H9 (cell line): ENCODE measurements at regions not wholly inside any gene's neighbourhood (a gene's known extent, or its start where the extent isn't known, plus 50 kb on each side); places are given as distances from the start of the nearest gene placed in this dataset.
A peak's percentile ranks its signal among the peaks of the same experiment; 100 is the strongest.

Experiments
- DNase-seq: peaks from one replicate; pipeline ENCODE4 v3.0.0-alpha.2; 2017
- H2AFZ ChIP-seq: one replicate; pipeline ENCODE4 v1.6.1; 2013; ENCODE audit warnings: mild to moderate bottlenecking, low read length, control low read depth, moderate library complexity
- H2AK5ac ChIP-seq: 2 replicates; pipeline ENCODE4 v1.6.1; 2013; ENCODE audit warnings: low read length, control low read depth, mixed read lengths; ENCODE audit not compliant: insufficient read length
- H2BK120ac ChIP-seq: one replicate; pipeline ENCODE4 v1.6.1; 2013; ENCODE audit warnings: low read depth, mild to moderate bottlenecking, low read length, control low read depth, inconsistent platforms; ENCODE audit not compliant: poor library complexity, severe bottlenecking
- H2BK12ac ChIP-seq: 2 replicates; pipeline ENCODE4 v1.6.1; 2013; ENCODE audit warnings: low read length, control low read depth, mixed read lengths, low read depth; ENCODE audit not compliant: insufficient read length
- H2BK15ac ChIP-seq: 2 replicates; pipeline ENCODE4 v1.6.1; 2013; ENCODE audit warnings: low read depth, low read length, control low read depth
- H2BK20ac ChIP-seq: one replicate; pipeline ENCODE4 v1.6.1; 2013; ENCODE audit warnings: low read depth, mild to moderate bottlenecking, low read length, control low read depth, inconsistent platforms; ENCODE audit not compliant: poor library complexity, severe bottlenecking
- H2BK5ac ChIP-seq: 2 replicates; pipeline ENCODE4 v1.6.1; 2013; ENCODE audit warnings: low read length, control low read depth, mixed read lengths; ENCODE audit not compliant: insufficient read length
- H3K14ac ChIP-seq: 2 replicates; pipeline ENCODE4 v1.6.1; 2013; ENCODE audit warnings: low read length, control low read depth; ENCODE audit not compliant: insufficient read depth
- H3K18ac ChIP-seq: 2 replicates; pipeline ENCODE4 v1.6.1; 2013; ENCODE audit warnings: low read depth, mild to moderate bottlenecking, mixed read lengths, low read length, control low read depth; ENCODE audit not compliant: insufficient read length
- H3K23ac ChIP-seq: 2 replicates; pipeline ENCODE4 v1.6.1; 2013; ENCODE audit warnings: low read length, control low read depth, mixed read lengths, low read depth; ENCODE audit not compliant: insufficient read length
- H3K23me2 ChIP-seq: 2 replicates; pipeline ENCODE4 v1.6.1; 2013; ENCODE audit warnings: low read depth, mild to moderate bottlenecking, mixed read lengths, low read length, control low read depth; ENCODE audit not compliant: insufficient read length, poor library complexity, severe bottlenecking
- H3K27ac ChIP-seq: 2 replicates; pipeline ENCODE4 v1.5.1; 2013; ENCODE audit warnings: low read length, control low read depth, mixed read lengths, low read depth; ENCODE audit not compliant: insufficient read length
- H3K27me3 ChIP-seq: 2 replicates; pipeline ENCODE4 v1.6.1; 2013; ENCODE audit warnings: low read length, control low read depth, inconsistent platforms; ENCODE audit not compliant: insufficient read depth
- H3K4ac ChIP-seq: 2 replicates; pipeline ENCODE4 v1.6.1; 2013; ENCODE audit warnings: low read depth, mild to moderate bottlenecking, control low read depth, inconsistent platforms, low read length, moderate library complexity
- H3K4me1 ChIP-seq: 2 replicates; pipeline ENCODE4 v1.6.1; 2013; ENCODE audit warnings: low read length, control low read depth, inconsistent platforms; ENCODE audit not compliant: insufficient read depth
- H3K4me2 ChIP-seq: 2 replicates; pipeline ENCODE4 v1.6.1; 2013; ENCODE audit warnings: low read length, control low read depth, mixed read lengths; ENCODE audit not compliant: insufficient read length, insufficient read depth
- H3K56ac ChIP-seq: 2 replicates; pipeline ENCODE4 v1.6.1; 2013; ENCODE audit warnings: low read depth, mild to moderate bottlenecking, mixed read lengths, low read length, control low read depth; ENCODE audit not compliant: insufficient read length
- H3K79me1 ChIP-seq: 2 replicates; pipeline ENCODE4 v1.6.1; 2013; ENCODE audit warnings: low read depth, mild to moderate bottlenecking, moderate library complexity, low read length, control low read depth, inconsistent platforms; ENCODE audit not compliant: insufficient read depth, poor library complexity, severe bottlenecking
- H3K79me2 ChIP-seq: 2 replicates; pipeline ENCODE4 v1.6.1; 2013; ENCODE audit warnings: low read length, control low read depth, inconsistent platforms; ENCODE audit not compliant: insufficient read depth
- H3K9ac ChIP-seq: 2 replicates; pipeline ENCODE4 v1.6.1; 2013; ENCODE audit warnings: low read length, control low read depth, mixed read lengths; ENCODE audit not compliant: insufficient read length; ENCODE audit errors: extremely low read depth
- H3K9me3 ChIP-seq: one replicate; pipeline ENCODE4 v1.6.1; 2013; ENCODE audit warnings: low read depth, low read length, inconsistent platforms; ENCODE audit not compliant: control insufficient read depth
- H3T11ph ChIP-seq: one replicate; pipeline ENCODE4 v1.6.1; 2013; ENCODE audit warnings: mild to moderate bottlenecking, low read length, control low read depth, inconsistent platforms
- H4K20me1 ChIP-seq: one replicate; pipeline ENCODE4 v1.6.1; 2013; ENCODE audit not compliant: control insufficient read depth, insufficient read length, insufficient read depth
- H4K5ac ChIP-seq: 2 replicates; pipeline ENCODE4 v1.6.1; 2013; ENCODE audit warnings: low read depth, mild to moderate bottlenecking, mixed read lengths, low read length, control low read depth; ENCODE audit not compliant: insufficient read length
- H4K8ac ChIP-seq: replicated peaks from 2 replicates; pipeline ENCODE4 v1.6.1; 2013; ENCODE audit warnings: low read length, control low read depth, mixed read lengths, low read depth; ENCODE audit not compliant: insufficient read length
- H4K91ac ChIP-seq: 2 replicates; pipeline ENCODE4 v1.6.1; 2013; ENCODE audit warnings: low read depth, mild to moderate bottlenecking, moderate library complexity, mixed read lengths, low read length, control low read depth; ENCODE audit not compliant: insufficient read length
- H3K27ac Mint-ChIP-seq, 3 experiments: 2 replicates in 2 of 3; 3 replicates in 1 of 3; pipeline ENCODE4 v1.8.0; 2020 to 2021; ENCODE audit warnings: mixed read lengths in 3 of 3, mild to moderate bottlenecking in 1 of 3, moderate library complexity in 1 of 3
- H3K27me3 Mint-ChIP-seq: 2 replicates; pipeline ENCODE4 v1.8.0; 2021; ENCODE audit warnings: low read depth, mild to moderate bottlenecking, moderate library complexity, mixed read lengths
- H3K36me3 Mint-ChIP-seq, 3 experiments: 2 replicates in 2 of 3; 3 replicates in 1 of 3; pipeline ENCODE4 v1.8.0; 2020 to 2021; ENCODE audit warnings: low read depth in 3 of 3, mixed read lengths in 3 of 3; ENCODE audit not compliant: insufficient read depth in 1 of 3
- H3K4me1 Mint-ChIP-seq, 2 experiments: 2 replicates each; pipeline ENCODE4 v1.8.0; 2020; ENCODE audit warnings: mixed read lengths in 2 of 2
- H3K4me3 Mint-ChIP-seq, 2 experiments: 2 replicates in 1 of 2; 3 replicates in 1 of 2; pipeline ENCODE4 v1.8.0; 2020 to 2021; ENCODE audit warnings: mild to moderate bottlenecking in 2 of 2, mixed read lengths in 2 of 2, moderate library complexity in 1 of 2
- H3K9me3 Mint-ChIP-seq, 2 experiments: 2 replicates in 1 of 2; 3 replicates in 1 of 2; pipeline ENCODE4 v1.8.0; 2020; ENCODE audit warnings: mild to moderate bottlenecking in 2 of 2, mixed read lengths in 2 of 2, moderate library complexity in 1 of 2
- CTCF ChIP-seq: fragments of 200-600 bp; sonication (generic); conservative IDR thresholded peaks from 3 replicates; pipeline ENCODE4 v1.8.0; 2021; ENCODE audit warnings: antibody characterized with exemption, mild to moderate bottlenecking
- WGBS: extraction: QIAGEN DNeasy Blood & Tissue Kit; methylation state at CpG from one replicate; pipeline ENCODE4 v1.1.7; 2013; ENCODE audit warnings: missing lambda C conversion rate, low lambda C conversion rate, mixed read lengths; ENCODE audit not compliant: insufficient read length; ENCODE audit errors: extremely low coverage; 5-methylcytosine and 5-hydroxymethylcytosine counted together

DNA sequence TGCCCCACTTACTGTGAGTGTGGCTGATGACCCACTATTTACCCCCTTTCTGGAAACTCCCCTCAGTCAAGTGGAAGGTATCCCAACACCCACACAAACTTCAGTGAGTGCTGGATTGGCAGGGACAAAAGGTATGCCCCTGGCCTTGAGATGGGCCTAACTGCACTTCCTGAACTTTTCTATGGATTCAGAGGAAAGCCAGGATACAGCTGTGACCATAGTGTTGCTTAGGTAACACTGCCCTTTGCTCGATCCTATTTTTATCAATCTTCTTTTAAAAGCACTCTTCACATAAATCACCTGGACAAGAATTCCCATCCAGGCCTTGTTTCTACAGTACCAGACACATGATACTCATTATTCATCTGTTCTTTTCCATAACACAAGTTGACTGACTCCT lies 671.5 kb upstream of the SLC8A1 start:
- no peak overlapping the region for H3K4me2 ChIP-seq
- no peak for TF ChIP-seq CTCF
- H2AFZ ChIP-seq = no peak overlapping the region

More for the DNA sequence above, 671.5 kb upstream of the SLC8A1 start:
- Histone ChIP-seq H2BK120ac (no peak overlapping the region), H2BK12ac (no peak overlapping the region), H3K56ac (no peak overlapping the region), H3K4me1 (no peaks in the 10 kb centered on the region), H2BK15ac (no peak overlapping the region), H2BK5ac (no peak overlapping the region), H3K79me2 (no peaks in the 10 kb centered on the region), H4K91ac (no peak overlapping the region), H3K18ac (no peak overlapping the region), H4K5ac (no peak overlapping the region), H3K27ac (no peak overlapping the region), H3K9me3 (no peaks in the 10 kb centered on the region), H3K23me2 (no peaks in the 10 kb centered on the region), H3T11ph (no peak overlapping the region), H3K23ac (no peak overlapping the region), H2AK5ac (no peak overlapping the region), H3K27me3 (no peaks in the 10 kb centered on the region), H3K9ac (no peak overlapping the region), H3K14ac (no peak overlapping the region), H4K20me1 (no peaks in the 10 kb centered on the region), H2BK20ac (no peak overlapping the region), H3K4ac (no peak overlapping the region), H3K79me1 (no peaks in the 10 kb centered on the region), H4K8ac (no peak overlapping the region)
- WGBS = no CpG with 5 or more reads among the region's 1 CpG
- DNase-seq = no peak
- peaks cover 1 to 20% (median 10%) of the 10 kb centered on the region in 3 experiments; a peak in 6 of 7 replicates for H3K36me3 Mint-ChIP-seq
- no peaks in the 10 kb centered on the region for H3K27me3 Mint-ChIP-seq
- H3K4me3 Mint-ChIP-seq = no peak overlapping the region
- peaks cover 12 to 15% of the 10 kb centered on the region in 2 experiments for H3K9me3 Mint-ChIP-seq
- no peaks in the 10 kb centered on the region for H3K4me1 Mint-ChIP-seq
- H3K27ac Mint-ChIP-seq = peak overlapping the region in 1 of 3 experiments; percentile 21; a peak in 2 of 7 replicates
